Peyer's patch (tissue), 4 donors: ENCODE measurements at regions not wholly inside any gene's neighbourhood (a gene's known extent, or its start where the extent isn't known, plus 50 kb on each side); places are given as distances from the start of the nearest gene placed in this dataset.

ENCODE experiments used
- DNase-seq, 3 donors: peaks; one replicate each; pipeline ENCODE4 v3.0.0-alpha.2; 2017 to 2019
- H3K27ac ChIP-seq, 4 donors: fragments of 200-600 bp; sonication (generic); one replicate each; pipeline ENCODE4 v1.5.1; 2016 to 2019
- H3K27me3 ChIP-seq, 2 donors: fragments of 200-600 bp; sonication (generic); one replicate each; pipeline ENCODE4 v1.5.1; 2019
- H3K36me3 ChIP-seq, 3 donors: fragments of 200-600 bp; sonication (generic); one replicate each; pipeline ENCODE4 v1.5.1; 2016 to 2019
- H3K4me1 ChIP-seq, 4 donors: fragments of 200-600 bp; sonication (generic); one replicate each; pipeline ENCODE4 v1.5.1; 2016 to 2019
- H3K4me3 ChIP-seq, 4 donors: fragments of 200-600 bp; sonication (generic); 1 replicate in 3 of 4; 2 replicates in 1 of 4; pipeline ENCODE4 v1.5.1; 2016 to 2019; ENCODE audit warnings: mild to moderate bottlenecking in 1 of 4
- H3K9me3 ChIP-seq, 4 donors: fragments of 200-600 bp; sonication (generic); one replicate each; pipeline ENCODE4 v1.5.1; 2016 to 2019; ENCODE audit warnings: mild to moderate bottlenecking in 1 of 4
- POLR2A ChIP-seq, 2 donors: fragments of 450-650 bp; IDR thresholded peaks; one replicate each; pipeline ENCODE4 v1.5.1; 2017; ENCODE audit warnings: antibody characterized with exemption in 2 of 2, mild to moderate bottlenecking in 2 of 2, moderate library complexity in 2 of 2
- TF ChIP-seq, protein P1 (sequence below), 6 experiments: fragments of 450-650 bp in 4 of 6; fragments of 200-600 bp in 2 of 6; sonication (generic) in 1 of 6; IDR thresholded peaks; one replicate each; pipeline ENCODE4 v1.5.1; 2017 to 2019; ENCODE audit warnings: antibody characterized with exemption in 6 of 6, mild to moderate bottlenecking in 3 of 6, moderate library complexity in 1 of 6

DNA sequence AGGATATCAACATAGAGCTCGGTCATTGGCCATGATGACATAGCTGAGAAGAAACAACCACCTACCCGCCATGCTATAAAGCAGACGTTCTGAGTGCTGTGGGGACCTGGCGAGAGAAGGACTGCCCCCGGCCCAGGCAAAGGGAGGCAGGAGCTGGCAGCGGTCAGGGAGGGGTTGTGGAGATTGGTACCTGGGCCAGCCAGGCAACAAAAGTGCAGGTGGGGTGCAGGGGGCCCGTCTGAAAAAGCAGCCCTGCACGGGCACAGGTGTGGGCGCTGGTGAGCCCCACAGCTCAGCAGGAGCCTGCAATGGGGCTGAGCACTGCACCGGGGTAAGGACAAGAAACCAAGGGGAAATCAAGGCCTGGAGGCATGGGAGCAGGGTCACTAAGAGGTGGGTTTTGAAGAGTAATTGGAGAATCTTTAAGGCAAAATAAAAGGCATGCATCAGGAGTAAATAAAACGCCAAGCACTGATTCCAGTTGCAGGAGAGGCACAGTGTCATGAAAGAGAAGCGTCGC lies 464.0 kb downstream of the EIPR1 start:
- Histone ChIP-seq H3K9me3 (no peaks in the 10 kb centered on the region), H3K27me3 (no peaks in the 10 kb centered on the region), H3K36me3 (no peaks in the 10 kb centered on the region), H3K4me3 (no peak overlapping the region), H3K27ac (no peak overlapping the region), H3K4me1 (no peaks in the 10 kb centered on the region)
- TF ChIP-seq, protein P1, sequence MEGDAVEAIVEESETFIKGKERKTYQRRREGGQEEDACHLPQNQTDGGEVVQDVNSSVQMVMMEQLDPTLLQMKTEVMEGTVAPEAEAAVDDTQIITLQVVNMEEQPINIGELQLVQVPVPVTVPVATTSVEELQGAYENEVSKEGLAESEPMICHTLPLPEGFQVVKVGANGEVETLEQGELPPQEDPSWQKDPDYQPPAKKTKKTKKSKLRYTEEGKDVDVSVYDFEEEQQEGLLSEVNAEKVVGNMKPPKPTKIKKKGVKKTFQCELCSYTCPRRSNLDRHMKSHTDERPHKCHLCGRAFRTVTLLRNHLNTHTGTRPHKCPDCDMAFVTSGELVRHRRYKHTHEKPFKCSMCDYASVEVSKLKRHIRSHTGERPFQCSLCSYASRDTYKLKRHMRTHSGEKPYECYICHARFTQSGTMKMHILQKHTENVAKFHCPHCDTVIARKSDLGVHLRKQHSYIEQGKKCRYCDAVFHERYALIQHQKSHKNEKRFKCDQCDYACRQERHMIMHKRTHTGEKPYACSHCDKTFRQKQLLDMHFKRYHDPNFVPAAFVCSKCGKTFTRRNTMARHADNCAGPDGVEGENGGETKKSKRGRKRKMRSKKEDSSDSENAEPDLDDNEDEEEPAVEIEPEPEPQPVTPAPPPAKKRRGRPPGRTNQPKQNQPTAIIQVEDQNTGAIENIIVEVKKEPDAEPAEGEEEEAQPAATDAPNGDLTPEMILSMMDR (IDR thresholded peaks at IDR 0.05) = no peak
- TF ChIP-seq POLR2A (IDR thresholded peaks at IDR 0.05) = no peak
- no peak for DNase-seq

DNA sequence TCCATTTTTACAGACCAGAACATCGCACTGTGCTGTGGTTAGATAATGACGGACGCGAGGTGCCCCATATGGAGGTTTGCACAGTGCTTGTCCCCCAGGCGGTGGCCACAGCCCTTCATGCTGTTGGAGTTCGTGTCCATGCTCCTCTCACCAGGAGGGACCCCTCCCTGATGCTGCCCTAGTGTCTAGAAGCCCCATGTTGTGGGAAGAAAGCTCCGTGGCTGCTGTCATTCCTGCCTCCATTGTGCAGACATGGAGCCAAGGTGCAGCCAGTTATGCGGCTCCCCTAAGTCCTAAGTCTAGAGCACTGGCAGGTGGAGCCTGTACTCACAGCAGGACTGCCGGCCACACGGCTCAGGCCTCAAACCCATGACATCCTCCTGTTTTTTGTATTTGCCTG lies 464.9 kb downstream of the EIPR1 start:
- no peak for TF ChIP-seq POLR2A (IDR thresholded peaks at IDR 0.05)
- TF ChIP-seq, protein P1 (IDR thresholded peaks at IDR 0.05) = no peak
- H3K4me1 ChIP-seq = no peaks in the 10 kb centered on the region
- no peaks in the 10 kb centered on the region for H3K27me3 ChIP-seq
- no peak overlapping the region for H3K4me3 ChIP-seq
- H3K27ac ChIP-seq = no peak overlapping the region
- DNase-seq = no peak
- no peaks in the 10 kb centered on the region for H3K36me3 ChIP-seq
- H3K9me3 ChIP-seq = no peaks in the 10 kb centered on the region

DNA sequence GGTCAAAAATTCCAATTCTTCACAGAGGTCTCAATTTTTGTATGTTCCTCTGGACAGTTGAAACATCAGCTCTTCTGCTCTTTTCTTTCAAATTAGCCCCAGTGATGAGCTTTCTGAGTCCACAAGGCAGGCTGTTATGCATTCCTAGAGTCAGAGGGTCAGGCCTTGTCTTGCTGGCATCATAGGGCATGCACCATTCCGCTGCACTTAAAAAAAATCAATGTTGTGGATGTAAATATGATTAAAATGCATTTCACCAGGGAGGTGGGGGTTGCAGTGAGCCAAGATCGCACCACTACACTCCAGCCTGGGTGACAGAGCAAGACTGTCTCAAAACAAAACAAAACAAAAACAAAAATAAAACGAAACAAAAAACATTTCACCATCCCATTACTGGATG lies 465.3 kb downstream of the EIPR1 start:
- H3K27me3 ChIP-seq = no peaks in the 10 kb centered on the region
- no peak for DNase-seq
- H3K27ac ChIP-seq = no peak overlapping the region
- no peaks in the 10 kb centered on the region for H3K36me3 ChIP-seq
- H3K4me1 ChIP-seq = no peaks in the 10 kb centered on the region
- H3K4me3 ChIP-seq = no peak overlapping the region
- H3K9me3 ChIP-seq = no peaks in the 10 kb centered on the region
- TF ChIP-seq, protein P1 (IDR thresholded peaks at IDR 0.05) = no peak
- TF ChIP-seq POLR2A (IDR thresholded peaks at IDR 0.05) = no peak

DNA sequence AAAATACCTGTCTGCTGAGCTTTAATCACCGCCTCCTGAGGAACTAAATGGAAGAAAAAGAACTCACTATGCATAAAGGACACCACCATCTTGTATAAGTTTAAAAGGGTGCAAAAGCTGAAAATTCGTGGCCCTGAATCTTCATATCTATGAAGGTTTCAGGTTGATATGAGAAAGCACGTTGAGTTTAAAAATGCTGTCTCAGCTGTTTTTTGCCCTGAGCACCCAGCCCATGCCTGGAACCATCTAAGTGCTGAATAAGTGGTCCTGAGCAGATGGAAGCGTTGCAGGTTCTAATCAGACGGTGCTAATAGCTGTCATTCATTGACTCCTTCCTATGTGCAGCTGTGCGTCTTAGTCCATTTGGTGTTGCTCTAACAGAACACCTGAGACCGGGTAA lies 467.4 kb downstream of the EIPR1 start:
- Histone ChIP-seq H3K36me3 (no peaks in the 10 kb centered on the region), H3K27me3 (no peaks in the 10 kb centered on the region), H3K4me1 (no peaks in the 10 kb centered on the region), H3K4me3 (no peak overlapping the region), H3K9me3 (no peaks in the 10 kb centered on the region), H3K27ac (no peak overlapping the region)
- TF ChIP-seq POLR2A (IDR thresholded peaks at IDR 0.05) = no peak
- TF ChIP-seq, protein P1 (IDR thresholded peaks at IDR 0.05) = no peak
- no peak for DNase-seq

DNA sequence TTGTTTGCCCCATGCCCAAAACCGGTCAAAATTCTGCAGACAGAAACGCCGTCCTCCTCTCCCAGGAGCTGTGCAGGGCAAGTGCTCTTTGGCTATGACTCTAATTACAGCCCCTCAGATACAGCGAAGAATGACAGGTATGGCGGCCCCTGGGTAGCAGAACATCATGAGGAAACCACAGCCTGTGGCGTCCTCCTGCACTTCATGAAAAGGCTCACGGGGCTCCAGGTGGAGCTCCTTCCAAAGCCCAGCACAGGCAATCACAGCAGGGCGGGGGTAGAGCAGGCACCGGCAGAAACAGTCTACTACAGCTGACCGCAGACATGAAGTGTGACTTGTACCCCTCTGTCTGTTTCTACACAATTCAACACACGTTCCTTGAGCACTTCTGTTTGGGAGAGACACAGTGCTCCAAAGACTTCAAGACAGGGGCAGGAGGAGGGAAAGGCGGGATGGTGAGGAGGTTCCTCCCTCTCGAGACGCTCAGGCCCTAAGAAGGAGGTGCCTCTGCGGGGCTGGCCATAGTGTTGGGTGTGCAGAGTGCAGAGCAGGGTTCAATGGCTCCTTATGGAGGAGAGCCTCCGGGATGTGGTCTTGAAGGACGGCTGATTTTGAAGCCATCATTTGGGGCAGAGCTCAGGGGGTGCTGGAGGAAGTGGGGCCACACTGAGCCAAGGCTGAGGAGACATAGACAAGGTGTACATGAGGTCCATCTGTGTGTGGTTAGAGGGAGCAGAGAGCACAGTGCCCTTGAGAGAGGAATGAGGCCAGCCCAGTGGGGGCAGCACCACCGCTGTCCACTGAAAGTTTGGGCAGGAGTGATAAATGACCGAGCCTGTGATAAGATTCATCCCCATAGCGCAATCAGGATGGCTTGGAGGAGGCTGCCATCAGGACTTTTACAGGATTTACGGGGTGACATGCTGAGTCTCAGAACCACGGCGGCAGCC lies 468.3 kb downstream of the EIPR1 start:
- H3K27me3 ChIP-seq = no peaks in the 10 kb centered on the region
- no peak overlapping the region for H3K27ac ChIP-seq
- H3K4me3 ChIP-seq = no peak overlapping the region
- DNase-seq = no peak
- no peaks in the 10 kb centered on the region for H3K9me3 ChIP-seq
- no peaks in the 10 kb centered on the region for H3K4me1 ChIP-seq
- no peak for TF ChIP-seq POLR2A (IDR thresholded peaks at IDR 0.05)
- TF ChIP-seq, protein P1 (IDR thresholded peaks at IDR 0.05) = no peak
- H3K36me3 ChIP-seq = no peaks in the 10 kb centered on the region
